ENCODE measurements at regions not wholly inside any gene's neighbourhood (a gene's known extent, or its start where the extent isn't known, plus 50 kb on each side); places are given as distances from the start of the nearest gene placed in this dataset.

DNA sequence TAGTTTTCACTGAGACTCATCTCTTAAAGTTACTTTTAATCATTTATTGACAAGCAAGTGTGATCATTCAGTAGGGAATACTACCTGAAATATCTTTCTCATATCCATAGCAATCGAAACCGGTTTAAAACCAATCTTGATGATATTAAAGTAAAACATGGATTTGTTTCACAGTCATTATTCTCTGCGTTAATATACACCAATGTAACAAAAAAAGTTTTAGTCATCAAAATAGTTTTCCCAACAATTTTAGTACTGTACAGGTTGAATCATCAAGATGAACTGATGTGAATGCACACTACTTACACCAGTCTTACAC lies 137.0 kb upstream of the KRAS start:
- no peak overlapping the region for H3K27ac ChIP-seq (replicated peaks)
- H3K27me3 ChIP-seq (ENCODE audit: insufficient read depth, poor library complexity, severe bottlenecking), result no peaks in the 10 kb centered on the region
- no peak overlapping the region for H3K4me3 ChIP-seq (replicated peaks; ENCODE audit: insufficient read depth, low read length)
- DNase-seq (ENCODE audit: low read depth in 1 of 2, low spot score in 1 of 2), result no peak
- no peak for TF ChIP-seq POLR2AphosphoS5 (IDR thresholded peaks at IDR 0.05; ENCODE audit: low read depth)
- TF ChIP-seq, protein P1, sequence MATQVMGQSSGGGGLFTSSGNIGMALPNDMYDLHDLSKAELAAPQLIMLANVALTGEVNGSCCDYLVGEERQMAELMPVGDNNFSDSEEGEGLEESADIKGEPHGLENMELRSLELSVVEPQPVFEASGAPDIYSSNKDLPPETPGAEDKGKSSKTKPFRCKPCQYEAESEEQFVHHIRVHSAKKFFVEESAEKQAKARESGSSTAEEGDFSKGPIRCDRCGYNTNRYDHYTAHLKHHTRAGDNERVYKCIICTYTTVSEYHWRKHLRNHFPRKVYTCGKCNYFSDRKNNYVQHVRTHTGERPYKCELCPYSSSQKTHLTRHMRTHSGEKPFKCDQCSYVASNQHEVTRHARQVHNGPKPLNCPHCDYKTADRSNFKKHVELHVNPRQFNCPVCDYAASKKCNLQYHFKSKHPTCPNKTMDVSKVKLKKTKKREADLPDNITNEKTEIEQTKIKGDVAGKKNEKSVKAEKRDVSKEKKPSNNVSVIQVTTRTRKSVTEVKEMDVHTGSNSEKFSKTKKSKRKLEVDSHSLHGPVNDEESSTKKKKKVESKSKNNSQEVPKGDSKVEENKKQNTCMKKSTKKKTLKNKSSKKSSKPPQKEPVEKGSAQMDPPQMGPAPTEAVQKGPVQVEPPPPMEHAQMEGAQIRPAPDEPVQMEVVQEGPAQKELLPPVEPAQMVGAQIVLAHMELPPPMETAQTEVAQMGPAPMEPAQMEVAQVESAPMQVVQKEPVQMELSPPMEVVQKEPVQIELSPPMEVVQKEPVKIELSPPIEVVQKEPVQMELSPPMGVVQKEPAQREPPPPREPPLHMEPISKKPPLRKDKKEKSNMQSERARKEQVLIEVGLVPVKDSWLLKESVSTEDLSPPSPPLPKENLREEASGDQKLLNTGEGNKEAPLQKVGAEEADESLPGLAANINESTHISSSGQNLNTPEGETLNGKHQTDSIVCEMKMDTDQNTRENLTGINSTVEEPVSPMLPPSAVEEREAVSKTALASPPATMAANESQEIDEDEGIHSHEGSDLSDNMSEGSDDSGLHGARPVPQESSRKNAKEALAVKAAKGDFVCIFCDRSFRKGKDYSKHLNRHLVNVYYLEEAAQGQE (IDR thresholded peaks at IDR 0.05; ENCODE audit: insufficient replicate concordance, low read depth), result no peak
- TF ChIP-seq GABPA (IDR thresholded peaks at IDR 0.05; ENCODE audit: low read depth), result no peak
- TF ChIP-seq SPI1 (IDR thresholded peaks at IDR 0.05; ENCODE audit: borderline replicate concordance, low read depth), result no peak
- TF ChIP-seq, protein P2, sequence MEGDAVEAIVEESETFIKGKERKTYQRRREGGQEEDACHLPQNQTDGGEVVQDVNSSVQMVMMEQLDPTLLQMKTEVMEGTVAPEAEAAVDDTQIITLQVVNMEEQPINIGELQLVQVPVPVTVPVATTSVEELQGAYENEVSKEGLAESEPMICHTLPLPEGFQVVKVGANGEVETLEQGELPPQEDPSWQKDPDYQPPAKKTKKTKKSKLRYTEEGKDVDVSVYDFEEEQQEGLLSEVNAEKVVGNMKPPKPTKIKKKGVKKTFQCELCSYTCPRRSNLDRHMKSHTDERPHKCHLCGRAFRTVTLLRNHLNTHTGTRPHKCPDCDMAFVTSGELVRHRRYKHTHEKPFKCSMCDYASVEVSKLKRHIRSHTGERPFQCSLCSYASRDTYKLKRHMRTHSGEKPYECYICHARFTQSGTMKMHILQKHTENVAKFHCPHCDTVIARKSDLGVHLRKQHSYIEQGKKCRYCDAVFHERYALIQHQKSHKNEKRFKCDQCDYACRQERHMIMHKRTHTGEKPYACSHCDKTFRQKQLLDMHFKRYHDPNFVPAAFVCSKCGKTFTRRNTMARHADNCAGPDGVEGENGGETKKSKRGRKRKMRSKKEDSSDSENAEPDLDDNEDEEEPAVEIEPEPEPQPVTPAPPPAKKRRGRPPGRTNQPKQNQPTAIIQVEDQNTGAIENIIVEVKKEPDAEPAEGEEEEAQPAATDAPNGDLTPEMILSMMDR (IDR thresholded peaks at IDR 0.05; ENCODE audit: insufficient read depth, low read length), result no peak

DNA sequence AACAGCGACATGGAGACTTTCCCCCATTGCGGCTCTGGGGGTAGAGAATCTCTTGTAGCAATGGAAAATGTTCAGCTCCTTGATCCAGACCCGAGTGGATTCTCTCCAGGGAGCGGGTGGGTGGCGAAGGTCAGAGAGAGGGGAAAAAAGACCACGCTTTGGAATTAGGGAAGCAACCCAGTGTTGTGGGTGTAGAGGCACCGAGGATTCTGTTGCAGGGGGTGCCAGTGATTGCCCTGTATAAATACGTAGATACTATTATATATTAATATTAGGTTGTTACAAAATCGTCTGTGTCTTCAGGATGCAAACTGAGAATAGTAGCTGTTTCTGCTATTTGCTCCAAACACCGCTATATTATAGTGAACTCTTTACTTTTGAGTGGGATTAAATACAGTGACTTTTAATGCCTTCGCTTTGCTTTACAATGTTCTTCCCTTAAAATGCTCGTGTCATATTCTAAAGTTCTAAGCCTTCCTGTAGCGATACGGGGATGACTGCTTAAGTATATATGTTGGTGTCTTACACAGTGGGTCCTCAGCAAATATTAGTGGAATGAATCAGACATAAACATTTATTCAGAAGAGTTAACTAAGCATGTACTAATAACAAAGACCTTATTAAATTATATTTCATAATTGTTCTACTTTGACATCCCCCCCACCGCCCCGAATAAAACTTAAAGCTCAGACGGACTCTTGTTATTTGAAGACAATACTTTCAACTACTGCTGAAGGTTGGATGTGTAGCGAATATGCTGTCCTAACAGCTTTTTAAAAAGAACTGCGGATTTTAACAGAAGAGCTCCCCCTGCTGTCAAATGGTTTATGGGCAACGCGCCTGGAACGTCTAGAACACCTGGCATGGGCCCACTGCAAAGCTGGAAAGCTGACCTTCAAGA lies 136.4 kb upstream of the KRAS start:
- H3K27ac ChIP-seq (replicated peaks), result peak overlapping the region; percentile 88

DNA sequence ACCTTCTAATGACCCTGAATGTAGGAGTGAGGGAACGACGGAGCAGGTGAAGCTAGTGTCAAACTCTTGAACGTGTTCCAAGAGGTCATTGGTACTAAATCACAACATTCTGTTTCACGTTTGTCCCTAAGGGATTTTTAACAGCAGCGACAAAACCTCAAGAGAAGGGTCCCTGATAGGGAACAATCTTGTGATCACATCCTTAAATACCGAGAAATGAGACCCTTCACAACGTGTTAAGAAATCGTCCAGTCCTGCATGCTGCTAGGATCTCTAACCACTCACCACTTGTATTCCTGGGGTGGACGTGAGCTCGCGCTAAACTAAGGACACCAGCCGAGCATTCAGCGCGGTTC lies 134.1 kb upstream of the KRAS start:
- Histone ChIP-seq H3K27ac (replicated peaks) (peak overlapping the region; percentile 88), H3K4me3 (replicated peaks; ENCODE audit: insufficient read depth, low read length) (no peak overlapping the region), H3K27me3 (ENCODE audit: insufficient read depth, poor library complexity, severe bottlenecking) (no peaks in the 10 kb centered on the region)
- TF ChIP-seq GABPA (IDR thresholded peaks at IDR 0.05; ENCODE audit: low read depth) (no peak), POLR2AphosphoS5 (IDR thresholded peaks at IDR 0.05; ENCODE audit: low read depth) (no peak), SPI1 (IDR thresholded peaks at IDR 0.05; ENCODE audit: borderline replicate concordance, low read depth) (no peak)
- TF ChIP-seq, protein P2 (IDR thresholded peaks at IDR 0.05; ENCODE audit: insufficient read depth, low read length), result no peak
- TF ChIP-seq, protein P1 (IDR thresholded peaks at IDR 0.05; ENCODE audit: insufficient replicate concordance, low read depth), result no peak
- no peak for DNase-seq (ENCODE audit: low read depth in 1 of 2, low spot score in 1 of 2)

More for the DNA sequence above, 136.4 kb upstream of the KRAS start:
- TF ChIP-seq, protein P2 (IDR thresholded peaks at IDR 0.05; ENCODE audit: insufficient read depth, low read length), result peak; percentile 74
- no peak for TF ChIP-seq SPI1 (IDR thresholded peaks at IDR 0.05; ENCODE audit: borderline replicate concordance, low read depth)
- DNase-seq (ENCODE audit: low read depth in 1 of 2, low spot score in 1 of 2), result peak; percentile 49 to 80
- Histone ChIP-seq H3K4me3 (replicated peaks; ENCODE audit: insufficient read depth, low read length) (peak overlapping the region; percentile 47), H3K27me3 (ENCODE audit: insufficient read depth, poor library complexity, severe bottlenecking) (no peaks in the 10 kb centered on the region)

All from HL-60 (cell line).